Uterus (tissue), 2 donors: ENCODE measurements at regions not wholly inside any gene's neighbourhood (a gene's known extent, or its start where the extent isn't known, plus 50 kb on each side); places are given as distances from the start of the nearest gene placed in this dataset.

ENCODE experiments used
- CTCF ChIP-seq, 4 experiments: fragments of 200-600 bp in 2 of 4; fragments of 450-650 bp in 2 of 4; sonication (generic) in 2 of 4; IDR thresholded peaks; one replicate each; pipeline ENCODE4 v1.5.1; 2016 to 2019; ENCODE audit warnings: antibody characterized with exemption in 4 of 4, mild to moderate bottlenecking in 2 of 4, moderate library complexity in 1 of 4
- POLR2A ChIP-seq, 2 donors: fragments of 450-650 bp; IDR thresholded peaks; one replicate each; pipeline ENCODE4 v1.6.1; 2016; ENCODE audit warnings: antibody characterized with exemption in 2 of 2, mild to moderate bottlenecking in 1 of 2, moderate library complexity in 1 of 2

GRCh38 chr10:2014541-2014940, 277.2 kb upstream of the ADARB2 start:
- TF ChIP-seq CTCF (IDR thresholded peaks at IDR 0.05) = no peak
- TF ChIP-seq POLR2A (IDR thresholded peaks at IDR 0.05) = no peak
